ENCODE measurements at regions not wholly inside any gene's neighbourhood (a gene's known extent, or its start where the extent isn't known, plus 50 kb on each side); places are given as distances from the start of the nearest gene placed in this dataset.

DNA sequence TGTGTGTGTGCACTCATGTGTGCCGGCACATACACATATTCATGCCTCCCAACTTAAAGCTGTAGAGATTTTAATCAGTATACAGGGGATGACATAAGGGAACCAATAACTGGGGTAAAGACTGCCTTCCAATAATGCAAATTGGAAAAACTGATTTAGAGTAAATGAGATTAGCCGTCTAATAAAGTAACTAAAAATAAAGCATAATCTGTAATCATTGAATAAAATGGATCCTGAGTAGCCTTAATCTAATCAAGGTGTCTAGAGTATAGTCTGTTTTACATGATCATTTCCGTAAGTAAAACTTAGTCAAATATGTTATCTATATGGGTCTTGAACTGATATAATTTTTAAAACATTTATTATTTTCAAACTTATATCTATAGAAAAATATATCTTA is 925.8 kb downstream of the FSTL5 start:
- Histone ChIP-seq H3K4me3 (no peak overlapping the region), H3K27ac (no peak overlapping the region), H3K36me3 (replicated peaks in 1 of 2) (no peaks in the 10 kb centered on the region), H3K9me3 (replicated peaks in 1 of 3) (no peaks in the 10 kb centered on the region), H3K27me3 (no peaks in the 10 kb centered on the region), H3K4me1 (replicated peaks in 1 of 2) (no peaks in the 10 kb centered on the region)
- 27 to 81% (median 49%) methylated on average over 3 of the region's 3 CpGs for WGBS, 4 donors
- no peak for DNase-seq
- TF ChIP-seq, protein P1, sequence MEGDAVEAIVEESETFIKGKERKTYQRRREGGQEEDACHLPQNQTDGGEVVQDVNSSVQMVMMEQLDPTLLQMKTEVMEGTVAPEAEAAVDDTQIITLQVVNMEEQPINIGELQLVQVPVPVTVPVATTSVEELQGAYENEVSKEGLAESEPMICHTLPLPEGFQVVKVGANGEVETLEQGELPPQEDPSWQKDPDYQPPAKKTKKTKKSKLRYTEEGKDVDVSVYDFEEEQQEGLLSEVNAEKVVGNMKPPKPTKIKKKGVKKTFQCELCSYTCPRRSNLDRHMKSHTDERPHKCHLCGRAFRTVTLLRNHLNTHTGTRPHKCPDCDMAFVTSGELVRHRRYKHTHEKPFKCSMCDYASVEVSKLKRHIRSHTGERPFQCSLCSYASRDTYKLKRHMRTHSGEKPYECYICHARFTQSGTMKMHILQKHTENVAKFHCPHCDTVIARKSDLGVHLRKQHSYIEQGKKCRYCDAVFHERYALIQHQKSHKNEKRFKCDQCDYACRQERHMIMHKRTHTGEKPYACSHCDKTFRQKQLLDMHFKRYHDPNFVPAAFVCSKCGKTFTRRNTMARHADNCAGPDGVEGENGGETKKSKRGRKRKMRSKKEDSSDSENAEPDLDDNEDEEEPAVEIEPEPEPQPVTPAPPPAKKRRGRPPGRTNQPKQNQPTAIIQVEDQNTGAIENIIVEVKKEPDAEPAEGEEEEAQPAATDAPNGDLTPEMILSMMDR (IDR thresholded peaks at IDR 0.05): no peak
- TF ChIP-seq POLR2A (IDR thresholded peaks at IDR 0.05): no peak
- intact Hi-C loops (cut with DNase I): no loop called here

DNA sequence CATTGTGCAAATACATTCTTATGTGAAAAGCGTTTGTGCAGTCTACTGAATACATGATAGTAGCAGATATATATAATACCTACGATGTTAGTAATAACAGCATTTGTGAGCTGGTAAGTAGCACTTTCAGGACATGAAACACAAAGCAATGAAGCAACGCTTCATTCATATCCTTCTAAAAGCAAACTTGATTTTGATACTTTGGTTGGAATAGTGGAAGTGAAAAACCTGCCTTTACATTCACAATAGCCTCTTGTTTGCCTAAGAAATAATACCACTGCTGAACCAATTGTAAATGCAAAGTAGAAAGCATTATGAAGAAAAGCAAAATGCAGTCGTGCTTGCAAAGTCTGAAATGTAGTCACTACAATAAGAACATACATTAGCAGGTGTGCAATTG is 926.3 kb downstream of the FSTL5 start:
- H3K27ac ChIP-seq: no peak overlapping the region
- 56 to 63% (median 61%) methylated on average over 4 of the region's 4 CpGs for WGBS, 4 donors
- no peak overlapping the region for H3K4me3 ChIP-seq
- intact Hi-C loops (cut with DNase I): no loop called here
- no peaks in the 10 kb centered on the region for H3K9me3 ChIP-seq (replicated peaks in 1 of 3)
- H3K27me3 ChIP-seq: no peaks in the 10 kb centered on the region
- DNase-seq: no peak
- no peaks in the 10 kb centered on the region for H3K36me3 ChIP-seq (replicated peaks in 1 of 2)
- no peaks in the 10 kb centered on the region for H3K4me1 ChIP-seq (replicated peaks in 1 of 2)
- TF ChIP-seq, protein P1 (IDR thresholded peaks at IDR 0.05): no peak
- TF ChIP-seq POLR2A (IDR thresholded peaks at IDR 0.05): no peak

DNA sequence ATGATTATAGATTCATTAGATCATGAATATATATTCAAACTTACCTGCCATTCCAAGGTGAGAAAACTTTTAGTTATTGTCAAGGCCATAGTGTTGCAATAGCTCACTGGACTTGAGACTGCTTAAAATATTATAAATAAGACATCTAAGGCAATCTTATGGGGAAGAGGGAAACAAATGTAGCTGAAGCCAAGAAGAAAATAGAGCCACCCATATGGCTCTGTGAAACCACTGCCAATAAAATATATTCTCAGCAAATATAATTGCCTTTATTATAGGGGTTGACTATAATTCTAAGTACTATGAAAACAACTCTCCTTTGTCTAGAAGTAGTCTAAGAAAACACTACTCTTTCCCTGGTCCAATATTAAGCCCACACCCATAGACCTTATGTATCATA is 938.5 kb downstream of the FSTL5 start:
- H3K27ac ChIP-seq: no peak overlapping the region
- H3K4me3 ChIP-seq: no peak overlapping the region
- no peaks in the 10 kb centered on the region for H3K9me3 ChIP-seq (replicated peaks in 1 of 3)
- intact Hi-C loops (cut with DNase I): no loop called here
- no peaks in the 10 kb centered on the region for H3K4me1 ChIP-seq (replicated peaks in 1 of 2)
- no peak for DNase-seq
- no peaks in the 10 kb centered on the region for H3K36me3 ChIP-seq (replicated peaks in 1 of 2)
- H3K27me3 ChIP-seq: no peaks in the 10 kb centered on the region
- TF ChIP-seq, protein P1 (IDR thresholded peaks at IDR 0.05): no peak
- TF ChIP-seq POLR2A (IDR thresholded peaks at IDR 0.05): no peak

DNA sequence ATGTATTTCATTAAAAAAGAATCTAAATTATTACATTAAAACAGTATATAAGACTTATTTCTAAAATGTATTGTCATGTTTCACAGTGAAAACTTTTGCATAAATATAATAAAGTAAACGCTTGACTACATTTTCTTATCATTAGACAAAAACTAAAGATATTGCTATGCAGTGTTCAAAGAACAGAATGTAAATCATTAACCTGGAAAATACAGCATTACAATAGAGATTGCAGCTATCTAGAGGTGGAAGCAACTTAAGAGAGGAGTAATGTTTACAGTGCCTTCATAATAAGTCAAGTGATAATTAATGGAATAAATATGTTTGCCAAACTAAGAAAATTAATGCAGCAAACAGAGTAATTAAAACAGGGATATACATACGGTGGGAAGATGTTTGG is 940.9 kb downstream of the FSTL5 start:
- H3K36me3 ChIP-seq (replicated peaks in 1 of 2): no peaks in the 10 kb centered on the region
- H3K4me1 ChIP-seq (replicated peaks in 1 of 2): no peaks in the 10 kb centered on the region
- no peak for TF ChIP-seq POLR2A (IDR thresholded peaks at IDR 0.05)
- TF ChIP-seq, protein P1 (IDR thresholded peaks at IDR 0.05): no peak
- no peak overlapping the region for H3K27ac ChIP-seq
- H3K4me3 ChIP-seq: no peak overlapping the region
- intact Hi-C loops (cut with DNase I): no loop called here
- H3K27me3 ChIP-seq: no peaks in the 10 kb centered on the region
- 64 to 73% (median 68%) methylated on average over 2 of the region's 2 CpGs for WGBS, 4 donors
- DNase-seq: no peak
- no peaks in the 10 kb centered on the region for H3K9me3 ChIP-seq (replicated peaks in 1 of 3)
